Fibroblast of mammary gland (primary cell): ENCODE measurements at regions not wholly inside any gene's neighbourhood (a gene's known extent, or its start where the extent isn't known, plus 50 kb on each side); places are given as distances from the start of the nearest gene placed in this dataset.
"Not testable (repeated sequence)": the region's sequence is repeated elsewhere in the genome, so short reads cannot be mapped to it uniquely, and the experiment has no call there.

ENCODE experiments used
- DNase-seq: peaks from one replicate; pipeline ENCODE4 v3.0.0-alpha.2; 2010; ENCODE audit warnings: low read depth
- H3K4me3 ChIP-seq: 2 replicates; pipeline ENCODE4 v1.5.1; 2011; ENCODE audit warnings: low read depth, mild to moderate bottlenecking, low read length, moderate library complexity; ENCODE audit not compliant: control insufficient read depth
- TF ChIP-seq, protein P1 (sequence below): conservative IDR thresholded peaks from 2 replicates; pipeline ENCODE4 v1.5.1; 2011; ENCODE audit warnings: low read depth, low read length, inconsistent platforms; ENCODE audit not compliant: control insufficient read depth, insufficient read depth

DNA sequence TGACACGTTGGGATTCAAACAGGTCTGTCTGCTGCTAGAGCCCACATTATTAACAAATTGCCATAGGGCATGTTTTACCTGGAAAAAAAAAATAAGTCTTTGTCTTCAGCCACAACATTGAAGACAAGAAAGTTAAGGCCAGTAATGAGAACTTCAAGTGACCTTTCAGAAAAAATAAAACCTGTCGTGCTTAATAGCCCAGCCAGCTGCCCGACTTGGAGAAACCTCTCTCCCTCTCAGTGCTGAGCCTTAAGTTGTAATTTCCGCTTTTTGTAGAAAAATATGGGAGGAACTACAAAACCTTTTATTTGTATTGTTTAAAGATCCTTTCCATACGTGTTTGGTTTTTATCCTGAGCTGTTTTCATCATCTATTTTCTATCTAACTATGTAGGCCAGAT is 454.3 kb upstream of the SLITRK6 start:
- DNase-seq, H3K4me3 ChIP-seq: not testable (repeated sequence)

DNA sequence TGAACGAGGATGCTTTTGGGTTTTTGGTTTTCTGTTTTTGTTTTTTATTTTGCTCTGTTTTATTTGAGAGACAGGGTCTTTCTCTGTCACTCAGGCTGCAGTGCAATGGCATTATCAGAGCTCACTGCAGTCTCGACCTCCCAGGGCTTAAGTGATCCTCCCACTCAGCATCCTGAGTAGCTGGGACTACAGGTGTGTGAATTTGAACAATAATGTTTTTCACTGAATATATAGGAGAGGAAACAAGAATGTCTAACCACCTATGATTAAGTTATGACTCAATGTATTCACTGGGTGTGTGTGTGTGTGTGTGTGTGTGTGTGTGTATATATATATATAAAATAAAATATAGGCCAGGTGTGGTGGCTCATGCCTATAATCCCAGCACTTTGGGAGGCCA is 456.6 kb upstream of the SLITRK6 start:
- H3K4me3 ChIP-seq, DNase-seq: not testable (repeated sequence)

DNA sequence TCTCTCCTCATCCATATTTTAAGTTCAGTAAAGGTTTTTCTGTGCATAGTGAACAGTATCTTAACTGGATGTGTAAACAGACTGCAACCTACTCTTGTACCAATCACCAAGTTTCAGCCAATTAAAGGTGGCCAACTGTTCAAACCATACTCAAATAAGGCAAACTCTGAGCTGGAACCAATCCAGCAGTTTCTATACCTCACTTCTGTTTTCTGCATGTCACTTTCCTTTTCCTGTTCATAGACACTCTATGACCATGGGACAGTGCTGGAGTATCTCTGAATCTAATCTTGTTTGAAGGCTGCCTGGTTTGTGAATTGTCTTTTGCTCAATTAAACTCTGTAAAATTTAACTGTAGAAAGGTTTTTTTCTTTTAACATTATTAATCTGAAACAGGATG is 470.3 kb upstream of the SLITRK6 start:
- TF ChIP-seq, protein P1, sequence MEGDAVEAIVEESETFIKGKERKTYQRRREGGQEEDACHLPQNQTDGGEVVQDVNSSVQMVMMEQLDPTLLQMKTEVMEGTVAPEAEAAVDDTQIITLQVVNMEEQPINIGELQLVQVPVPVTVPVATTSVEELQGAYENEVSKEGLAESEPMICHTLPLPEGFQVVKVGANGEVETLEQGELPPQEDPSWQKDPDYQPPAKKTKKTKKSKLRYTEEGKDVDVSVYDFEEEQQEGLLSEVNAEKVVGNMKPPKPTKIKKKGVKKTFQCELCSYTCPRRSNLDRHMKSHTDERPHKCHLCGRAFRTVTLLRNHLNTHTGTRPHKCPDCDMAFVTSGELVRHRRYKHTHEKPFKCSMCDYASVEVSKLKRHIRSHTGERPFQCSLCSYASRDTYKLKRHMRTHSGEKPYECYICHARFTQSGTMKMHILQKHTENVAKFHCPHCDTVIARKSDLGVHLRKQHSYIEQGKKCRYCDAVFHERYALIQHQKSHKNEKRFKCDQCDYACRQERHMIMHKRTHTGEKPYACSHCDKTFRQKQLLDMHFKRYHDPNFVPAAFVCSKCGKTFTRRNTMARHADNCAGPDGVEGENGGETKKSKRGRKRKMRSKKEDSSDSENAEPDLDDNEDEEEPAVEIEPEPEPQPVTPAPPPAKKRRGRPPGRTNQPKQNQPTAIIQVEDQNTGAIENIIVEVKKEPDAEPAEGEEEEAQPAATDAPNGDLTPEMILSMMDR, result no peak
- no peak overlapping the region for H3K4me3 ChIP-seq
- no peak for DNase-seq

DNA sequence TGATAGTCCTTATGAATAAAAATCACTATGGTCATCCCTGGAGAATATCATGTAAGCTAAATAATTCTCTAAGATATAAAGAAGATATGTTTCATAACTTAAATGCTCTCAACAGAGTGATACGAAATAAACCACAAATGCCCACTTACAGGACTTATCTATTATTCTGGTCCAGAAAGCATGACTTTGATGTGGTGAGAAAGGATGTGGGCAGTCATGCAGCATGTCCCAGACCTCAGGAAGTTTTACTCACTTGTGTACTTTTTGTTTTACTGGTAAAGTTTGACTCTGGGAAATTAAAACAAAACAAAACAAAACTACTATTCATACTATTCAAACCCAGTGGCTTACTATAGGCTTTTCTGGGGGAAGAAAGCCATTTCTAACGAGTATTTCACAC is 483.2 kb upstream of the SLITRK6 start:
- no peak overlapping the region for H3K4me3 ChIP-seq
- no peak for DNase-seq
- TF ChIP-seq, protein P1, result no peak

DNA sequence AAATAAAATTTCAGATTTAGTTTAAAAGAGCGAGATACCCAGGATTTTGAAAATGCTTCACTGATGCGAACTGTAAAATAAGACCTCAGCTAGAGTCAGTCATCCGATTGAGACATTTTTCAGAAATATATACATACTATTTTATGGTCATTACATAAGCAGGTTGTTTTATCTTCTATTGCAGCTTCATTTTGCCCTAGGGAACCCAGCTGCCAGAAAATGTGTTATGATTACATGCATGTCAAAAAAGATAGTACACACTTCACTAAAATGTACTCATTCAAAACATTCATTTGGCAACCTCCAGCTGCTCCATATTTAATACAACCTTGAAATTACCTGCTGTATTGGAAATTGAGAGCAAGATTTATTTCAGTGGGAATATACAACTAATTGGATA is 483.8 kb upstream of the SLITRK6 start:
- no peak for DNase-seq
- no peak overlapping the region for H3K4me3 ChIP-seq
- TF ChIP-seq, protein P1, result no peak

DNA sequence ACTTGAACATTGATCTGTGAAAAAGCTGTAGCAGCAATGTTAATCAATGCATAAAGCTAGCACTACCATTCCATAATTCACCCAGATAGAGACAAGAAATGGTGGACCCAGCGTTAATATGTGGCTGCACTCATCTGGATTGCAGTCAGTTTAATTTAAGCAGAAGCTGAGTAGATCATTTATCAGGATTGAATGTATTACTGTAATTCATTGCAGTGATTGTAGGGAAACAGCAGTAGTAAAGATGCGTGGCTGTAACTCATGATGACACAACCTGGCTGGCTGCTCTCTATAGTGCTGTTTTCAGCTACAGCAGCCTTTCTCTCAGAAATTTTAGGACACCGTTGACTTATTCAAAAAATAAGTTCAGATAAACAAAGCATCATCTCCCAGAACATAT is 499.5 kb upstream of the SLITRK6 start:
- H3K4me3 ChIP-seq, result no peak overlapping the region
- DNase-seq, result no peak
- TF ChIP-seq, protein P1, result no peak

DNA sequence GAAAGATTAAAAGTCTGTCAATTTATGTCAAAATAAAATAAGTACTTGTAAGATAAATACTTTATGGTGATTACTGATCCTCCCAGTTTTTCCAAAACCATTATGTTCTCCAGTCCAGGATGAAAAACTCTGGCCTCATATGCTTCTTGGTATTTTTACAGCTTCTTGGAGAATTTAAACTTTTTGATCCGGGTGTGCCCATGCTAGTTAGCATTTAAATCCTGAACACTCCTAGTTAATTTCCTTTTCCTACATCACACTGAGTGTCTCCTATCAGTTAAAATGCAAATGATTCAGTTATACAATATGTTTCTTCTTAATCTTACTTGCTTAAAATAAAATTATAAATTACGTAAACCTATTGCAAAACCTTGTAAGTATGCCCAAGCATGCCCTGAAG is 499.9 kb upstream of the SLITRK6 start:
- no peak overlapping the region for H3K4me3 ChIP-seq
- DNase-seq, result no peak
- TF ChIP-seq, protein P1, result no peak

DNA sequence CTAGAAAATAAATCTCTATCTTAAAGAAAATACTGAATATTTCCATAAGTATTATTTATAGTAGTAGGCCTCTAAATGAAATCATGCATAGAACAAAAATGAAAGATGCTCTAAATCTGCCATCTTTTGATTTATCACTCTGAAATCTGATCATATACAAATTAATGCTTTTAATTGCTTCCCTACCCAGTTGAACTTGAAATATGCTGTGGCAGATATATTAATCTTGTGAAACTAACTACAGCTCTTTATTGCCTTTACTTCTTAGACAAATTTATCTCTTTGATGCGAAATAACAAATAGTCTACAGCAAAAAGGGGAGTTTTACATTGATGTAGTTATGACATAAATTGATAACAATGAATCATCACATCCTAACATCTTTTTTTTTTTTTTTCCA is 510.7 kb upstream of the SLITRK6 start:
- TF ChIP-seq, protein P1, result no peak
- H3K4me3 ChIP-seq, result no peak overlapping the region
- no peak for DNase-seq
